HL-60/S4 treated with phorbol 12-myristate 13-acetate at 8.2 ng/mL for 4 days and 3 days (cell line): ENCODE measurements at regions not wholly inside any gene's neighbourhood (a gene's known extent, or its start where the extent isn't known, plus 50 kb on each side); places are given as distances from the start of the nearest gene placed in this dataset.
"Not testable (repeated sequence)": the region's sequence is repeated elsewhere in the genome, so short reads cannot be mapped to it uniquely, and the experiment has no call there.

Source experiments
- in situ Hi-C: fragments of 300-500 bp; cut with MboI; formaldehyde crosslinking; loops from 2 replicates; pipeline ENCODE4 v1.15.0; 2022; ENCODE audit warnings: low sequenced_read_pairs

- in situ Hi-C loops = no loop called here
Observed at GRCh38 chr18:22065311-22065710, 104.1 kb upstream of the GATA6 start.

GRCh38 chr18:22066083-22066485 is 103.3 kb upstream of the GATA6 start:
- in situ Hi-C loops = no loop called here

GRCh38 chr18:22067109-22067508 is 102.3 kb upstream of the GATA6 start:
- in situ Hi-C loops = no loop called here

GRCh38 chr18:22067682-22068081 is 101.7 kb upstream of the GATA6 start:
- in situ Hi-C loops = no loop called here

GRCh38 chr18:22068784-22069183 is 100.6 kb upstream of the GATA6 start:
- in situ Hi-C loops = not testable (repeated sequence)

GRCh38 chr18:22069916-22070315 is 99.5 kb upstream of the GATA6 start:
- in situ Hi-C loops = no loop called here

GRCh38 chr18:22073411-22073810 is 96.0 kb upstream of the GATA6 start:
- in situ Hi-C loops = no loop called here

- in situ Hi-C loops = no loop called here
Observed at GRCh38 chr18:22074282-22075070, 94.9 kb upstream of the GATA6 start.

- in situ Hi-C loops = no loop called here
Observed at GRCh38 chr18:22080035-22080434, 89.4 kb upstream of the GATA6 start.

- in situ Hi-C loops = no loop called here
Observed at GRCh38 chr18:22082408-22082807, 87.0 kb upstream of the GATA6 start.

- in situ Hi-C loops = no loop called here
Observed at GRCh38 chr18:22084547-22084946, 84.8 kb upstream of the GATA6 start.

GRCh38 chr18:22086973-22087372 is 82.4 kb upstream of the GATA6 start:
- in situ Hi-C loops = no loop called here

GRCh38 chr18:22088029-22088428 is 81.4 kb upstream of the GATA6 start:
- in situ Hi-C loops = no loop called here

GRCh38 chr18:22088996-22089640 is 80.3 kb upstream of the GATA6 start:
- in situ Hi-C loops = no loop called here

GRCh38 chr18:22091341-22091740 is 78.0 kb upstream of the GATA6 start:
- in situ Hi-C loops = no loop called here

- in situ Hi-C loops = no loop called here
Observed at GRCh38 chr18:22093731-22094357, 75.5 kb upstream of the GATA6 start.

- in situ Hi-C loops = no loop called here
Observed at GRCh38 chr18:22094358-22094734, 75.0 kb upstream of the GATA6 start.

- in situ Hi-C loops = no loop called here
Observed at GRCh38 chr18:22098563-22098989, 70.8 kb upstream of the GATA6 start.

GRCh38 chr18:22099925-22100324 is 69.5 kb upstream of the GATA6 start:
- in situ Hi-C loops = loop anchor here (25.0 kb wide), 1 partner anchor 88 kb away; no protein-coding TSS in a partner anchor

GRCh38 chr18:22101731-22102130 is 67.7 kb upstream of the GATA6 start:
- in situ Hi-C loops = loop anchor here (25.0 kb wide), 1 partner anchor 89 kb away; no protein-coding TSS in a partner anchor

GRCh38 chr18:22102953-22103646 is 66.3 kb upstream of the GATA6 start:
- in situ Hi-C loops = loop anchor here (25.0 kb wide), 1 partner anchor 91 kb away; no protein-coding TSS in a partner anchor
